Liver (tissue), 3 donors: ENCODE measurements at regions not wholly inside any gene's neighbourhood (a gene's known extent, or its start where the extent isn't known, plus 50 kb on each side); places are given as distances from the start of the nearest gene placed in this dataset.

Experiments
- EGR1 ChIP-seq, 2 donors: IDR thresholded peaks; 2 replicates each; pipeline ENCODE4 v1.6.1; 2016 to 2018; ENCODE audit warnings: antibody characterized with exemption in 2 of 2, low read depth in 2 of 2
- RAD21 ChIP-seq, 2 donors: IDR thresholded peaks; 2 replicates each; pipeline ENCODE4 v1.6.1; 2016; ENCODE audit warnings: antibody characterized with exemption in 2 of 2, mild to moderate bottlenecking in 2 of 2
- SP1 ChIP-seq: IDR thresholded peaks from 2 replicates; pipeline ENCODE4 v1.6.1; 2018; ENCODE audit warnings: antibody characterized with exemption, mild to moderate bottlenecking
- TAF1 ChIP-seq: conservative IDR thresholded peaks from 2 replicates; pipeline ENCODE4 v1.6.1; 2016; ENCODE audit warnings: antibody characterized with exemption, mild to moderate bottlenecking
- YY1 ChIP-seq: IDR thresholded peaks from 2 replicates; pipeline ENCODE4 v1.6.1; 2016; ENCODE audit warnings: antibody characterized with exemption, mild to moderate bottlenecking
- TF ChIP-seq, protein P1 (sequence below): fragments of 150-350 bp; IDR thresholded peaks from 2 replicates; pipeline ENCODE4 v1.5.1; 2017; ENCODE audit warnings: improper control_type of control experiment, low read depth, low read length; ENCODE audit not compliant: missing input control
- TF ChIP-seq, protein P2 (sequence below): IDR thresholded peaks from 2 replicates; pipeline ENCODE4 v1.6.1; 2016; ENCODE audit warnings: antibody characterized with exemption
- TF ChIP-seq, protein P3 (sequence below): IDR thresholded peaks from 2 replicates; pipeline ENCODE4 v1.6.1; 2016; ENCODE audit warnings: antibody characterized with exemption, mild to moderate bottlenecking
- TF ChIP-seq, protein P4 (sequence below): IDR thresholded peaks from 2 replicates; pipeline ENCODE4 v1.6.1; 2016; ENCODE audit warnings: antibody characterized with exemption
- donor health status: healthy.
- donor health status: healthy.

DNA sequence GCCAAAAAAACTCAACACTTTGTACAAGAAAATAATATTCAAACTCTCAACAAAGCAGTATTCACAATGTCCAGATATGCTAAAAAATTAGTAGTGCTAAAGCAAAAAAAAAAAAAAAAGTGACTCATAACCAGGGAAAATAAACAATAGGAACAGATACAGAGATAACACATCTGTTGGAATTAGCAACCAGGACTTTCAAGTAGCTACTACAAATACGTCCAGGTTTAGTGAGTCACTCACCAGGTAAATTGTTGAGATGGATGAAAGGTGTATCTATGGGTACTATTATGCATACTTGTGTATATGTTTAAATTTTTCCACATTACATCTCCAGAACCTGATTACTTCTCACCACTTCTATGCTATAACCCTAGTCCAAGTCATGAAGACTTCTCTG is 144.8 kb upstream of the SLC35F3 start:
- TF ChIP-seq, protein P1, sequence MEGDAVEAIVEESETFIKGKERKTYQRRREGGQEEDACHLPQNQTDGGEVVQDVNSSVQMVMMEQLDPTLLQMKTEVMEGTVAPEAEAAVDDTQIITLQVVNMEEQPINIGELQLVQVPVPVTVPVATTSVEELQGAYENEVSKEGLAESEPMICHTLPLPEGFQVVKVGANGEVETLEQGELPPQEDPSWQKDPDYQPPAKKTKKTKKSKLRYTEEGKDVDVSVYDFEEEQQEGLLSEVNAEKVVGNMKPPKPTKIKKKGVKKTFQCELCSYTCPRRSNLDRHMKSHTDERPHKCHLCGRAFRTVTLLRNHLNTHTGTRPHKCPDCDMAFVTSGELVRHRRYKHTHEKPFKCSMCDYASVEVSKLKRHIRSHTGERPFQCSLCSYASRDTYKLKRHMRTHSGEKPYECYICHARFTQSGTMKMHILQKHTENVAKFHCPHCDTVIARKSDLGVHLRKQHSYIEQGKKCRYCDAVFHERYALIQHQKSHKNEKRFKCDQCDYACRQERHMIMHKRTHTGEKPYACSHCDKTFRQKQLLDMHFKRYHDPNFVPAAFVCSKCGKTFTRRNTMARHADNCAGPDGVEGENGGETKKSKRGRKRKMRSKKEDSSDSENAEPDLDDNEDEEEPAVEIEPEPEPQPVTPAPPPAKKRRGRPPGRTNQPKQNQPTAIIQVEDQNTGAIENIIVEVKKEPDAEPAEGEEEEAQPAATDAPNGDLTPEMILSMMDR = no peak
- TF ChIP-seq TAF1 (no peak), RAD21 (IDR thresholded peaks at IDR 0.05) (no peak), EGR1 (IDR thresholded peaks at IDR 0.05; ENCODE audit: low read depth in 2 of 2) (no peak), YY1 (no peak), SP1 (no peak)
- TF ChIP-seq, protein P2, sequence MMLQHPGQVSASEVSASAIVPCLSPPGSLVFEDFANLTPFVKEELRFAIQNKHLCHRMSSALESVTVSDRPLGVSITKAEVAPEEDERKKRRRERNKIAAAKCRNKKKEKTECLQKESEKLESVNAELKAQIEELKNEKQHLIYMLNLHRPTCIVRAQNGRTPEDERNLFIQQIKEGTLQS = no peak
- TF ChIP-seq, protein P3, sequence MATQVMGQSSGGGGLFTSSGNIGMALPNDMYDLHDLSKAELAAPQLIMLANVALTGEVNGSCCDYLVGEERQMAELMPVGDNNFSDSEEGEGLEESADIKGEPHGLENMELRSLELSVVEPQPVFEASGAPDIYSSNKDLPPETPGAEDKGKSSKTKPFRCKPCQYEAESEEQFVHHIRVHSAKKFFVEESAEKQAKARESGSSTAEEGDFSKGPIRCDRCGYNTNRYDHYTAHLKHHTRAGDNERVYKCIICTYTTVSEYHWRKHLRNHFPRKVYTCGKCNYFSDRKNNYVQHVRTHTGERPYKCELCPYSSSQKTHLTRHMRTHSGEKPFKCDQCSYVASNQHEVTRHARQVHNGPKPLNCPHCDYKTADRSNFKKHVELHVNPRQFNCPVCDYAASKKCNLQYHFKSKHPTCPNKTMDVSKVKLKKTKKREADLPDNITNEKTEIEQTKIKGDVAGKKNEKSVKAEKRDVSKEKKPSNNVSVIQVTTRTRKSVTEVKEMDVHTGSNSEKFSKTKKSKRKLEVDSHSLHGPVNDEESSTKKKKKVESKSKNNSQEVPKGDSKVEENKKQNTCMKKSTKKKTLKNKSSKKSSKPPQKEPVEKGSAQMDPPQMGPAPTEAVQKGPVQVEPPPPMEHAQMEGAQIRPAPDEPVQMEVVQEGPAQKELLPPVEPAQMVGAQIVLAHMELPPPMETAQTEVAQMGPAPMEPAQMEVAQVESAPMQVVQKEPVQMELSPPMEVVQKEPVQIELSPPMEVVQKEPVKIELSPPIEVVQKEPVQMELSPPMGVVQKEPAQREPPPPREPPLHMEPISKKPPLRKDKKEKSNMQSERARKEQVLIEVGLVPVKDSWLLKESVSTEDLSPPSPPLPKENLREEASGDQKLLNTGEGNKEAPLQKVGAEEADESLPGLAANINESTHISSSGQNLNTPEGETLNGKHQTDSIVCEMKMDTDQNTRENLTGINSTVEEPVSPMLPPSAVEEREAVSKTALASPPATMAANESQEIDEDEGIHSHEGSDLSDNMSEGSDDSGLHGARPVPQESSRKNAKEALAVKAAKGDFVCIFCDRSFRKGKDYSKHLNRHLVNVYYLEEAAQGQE = no peak
- TF ChIP-seq, protein P4, sequence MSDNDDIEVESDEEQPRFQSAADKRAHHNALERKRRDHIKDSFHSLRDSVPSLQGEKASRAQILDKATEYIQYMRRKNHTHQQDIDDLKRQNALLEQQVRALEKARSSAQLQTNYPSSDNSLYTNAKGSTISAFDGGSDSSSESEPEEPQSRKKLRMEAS = no peak
